ENCODE measurements at regions not wholly inside any gene's neighbourhood (a gene's known extent, or its start where the extent isn't known, plus 50 kb on each side); places are given as distances from the start of the nearest gene placed in this dataset.

DNA sequence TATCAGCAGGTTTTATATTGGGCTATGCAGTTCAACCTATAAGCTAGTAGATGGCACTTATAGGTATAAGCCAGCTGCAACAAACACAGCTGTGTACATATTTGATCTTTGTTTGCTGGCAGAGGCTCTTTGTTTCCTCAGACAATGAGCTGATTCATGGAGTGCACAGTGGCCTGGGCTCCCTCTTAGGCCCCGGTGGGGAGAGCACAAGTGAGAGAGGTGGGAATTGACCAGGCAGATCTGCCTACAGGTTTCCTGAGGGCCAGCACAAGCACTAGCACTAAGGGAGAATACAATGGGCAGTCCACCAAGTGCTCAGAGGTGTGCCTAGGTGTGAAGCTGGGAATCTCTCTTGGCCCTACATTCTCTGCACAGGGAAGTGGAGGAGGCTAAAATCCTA lies 1390.7 kb downstream of the SLITRK5 start:
- TF ChIP-seq POLR2A (IDR thresholded peaks at IDR 0.05; ENCODE audit: low read depth, low read length) (no peak), POLR2AphosphoS5 (IDR thresholded peaks at IDR 0.05; ENCODE audit: low read depth, low read length) (no peak), TAF1 (IDR thresholded peaks at IDR 0.05; ENCODE audit: borderline replicate concordance, low read depth, low read length) (no peak)

All from GM12892 (cell line).